ENCODE measurements at regions not wholly inside any gene's neighbourhood (a gene's known extent, or its start where the extent isn't known, plus 50 kb on each side); places are given as distances from the start of the nearest gene placed in this dataset.

DNA sequence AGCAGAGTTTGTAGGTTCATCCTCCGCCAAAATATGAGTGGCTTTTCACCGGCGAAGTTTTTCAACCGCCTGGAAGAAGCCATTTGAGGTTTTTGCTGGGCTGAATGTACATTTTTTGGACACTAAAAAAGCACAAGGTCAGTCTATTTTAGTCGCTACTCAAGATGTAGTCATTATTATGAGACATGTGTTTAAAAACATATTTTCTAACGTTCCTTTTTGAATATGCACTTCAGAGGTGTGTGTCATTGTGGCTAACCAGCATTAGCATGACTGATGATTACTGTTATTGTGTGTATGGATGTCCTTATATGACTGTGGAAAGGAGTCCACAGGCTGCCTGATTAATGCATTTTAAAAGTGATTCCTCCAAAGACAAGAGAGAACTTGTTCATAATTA lies 605.4 kb downstream of the INHBA start:
- TF ChIP-seq, protein P1, sequence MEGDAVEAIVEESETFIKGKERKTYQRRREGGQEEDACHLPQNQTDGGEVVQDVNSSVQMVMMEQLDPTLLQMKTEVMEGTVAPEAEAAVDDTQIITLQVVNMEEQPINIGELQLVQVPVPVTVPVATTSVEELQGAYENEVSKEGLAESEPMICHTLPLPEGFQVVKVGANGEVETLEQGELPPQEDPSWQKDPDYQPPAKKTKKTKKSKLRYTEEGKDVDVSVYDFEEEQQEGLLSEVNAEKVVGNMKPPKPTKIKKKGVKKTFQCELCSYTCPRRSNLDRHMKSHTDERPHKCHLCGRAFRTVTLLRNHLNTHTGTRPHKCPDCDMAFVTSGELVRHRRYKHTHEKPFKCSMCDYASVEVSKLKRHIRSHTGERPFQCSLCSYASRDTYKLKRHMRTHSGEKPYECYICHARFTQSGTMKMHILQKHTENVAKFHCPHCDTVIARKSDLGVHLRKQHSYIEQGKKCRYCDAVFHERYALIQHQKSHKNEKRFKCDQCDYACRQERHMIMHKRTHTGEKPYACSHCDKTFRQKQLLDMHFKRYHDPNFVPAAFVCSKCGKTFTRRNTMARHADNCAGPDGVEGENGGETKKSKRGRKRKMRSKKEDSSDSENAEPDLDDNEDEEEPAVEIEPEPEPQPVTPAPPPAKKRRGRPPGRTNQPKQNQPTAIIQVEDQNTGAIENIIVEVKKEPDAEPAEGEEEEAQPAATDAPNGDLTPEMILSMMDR (conservative IDR thresholded peaks at IDR 0.05; ENCODE audit: low read length) = no peak
- no peak for TF ChIP-seq EZH2phosphoT487 (IDR thresholded peaks at IDR 0.05; ENCODE audit: borderline replicate concordance)
